ENCODE measurements at regions not wholly inside any gene's neighbourhood (a gene's known extent, or its start where the extent isn't known, plus 50 kb on each side); places are given as distances from the start of the nearest gene placed in this dataset.

- no peak for TF ChIP-seq CTCF (IDR thresholded peaks at IDR 0.05)
- no peak for TF ChIP-seq POLR2AphosphoS5 (IDR thresholded peaks at IDR 0.05)
- TF ChIP-seq POLR2A (IDR thresholded peaks at IDR 0.05) = no peak
Measured at GRCh38 chr10:36248304-36248981, 606.3 kb upstream of the FZD8 start.
